ENCODE measurements at regions not wholly inside any gene's neighbourhood (a gene's known extent, or its start where the extent isn't known, plus 50 kb on each side); places are given as distances from the start of the nearest gene placed in this dataset.
"Not testable (repeated sequence)": the region's sequence is repeated elsewhere in the genome, so short reads cannot be mapped to it uniquely, and the experiment has no call there.

DNA sequence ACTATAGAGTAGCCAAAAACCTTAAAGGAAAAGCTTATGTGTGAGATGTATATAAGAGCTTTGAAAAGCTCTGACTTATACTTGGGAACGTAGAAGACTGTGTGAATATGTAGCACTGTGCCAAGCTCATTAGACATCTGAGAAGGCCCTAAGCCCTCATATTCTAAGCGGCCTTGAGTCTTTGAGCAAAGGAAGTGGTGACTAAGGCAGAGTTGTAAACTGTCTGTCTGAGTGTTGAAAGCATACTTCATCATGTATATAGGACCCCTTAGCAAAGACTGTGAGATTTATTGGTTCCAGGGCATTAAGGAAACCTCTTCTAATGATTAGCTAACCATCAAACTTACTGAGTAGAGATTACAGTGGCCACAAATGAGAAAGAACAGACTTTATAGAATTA is 153.3 kb upstream of the LYPLAL1 start:
- DNase-seq, result no peak

GRCh38 chr1:219020846-219021245 is 152.8 kb upstream of the LYPLAL1 start:
- no peak for DNase-seq

DNA sequence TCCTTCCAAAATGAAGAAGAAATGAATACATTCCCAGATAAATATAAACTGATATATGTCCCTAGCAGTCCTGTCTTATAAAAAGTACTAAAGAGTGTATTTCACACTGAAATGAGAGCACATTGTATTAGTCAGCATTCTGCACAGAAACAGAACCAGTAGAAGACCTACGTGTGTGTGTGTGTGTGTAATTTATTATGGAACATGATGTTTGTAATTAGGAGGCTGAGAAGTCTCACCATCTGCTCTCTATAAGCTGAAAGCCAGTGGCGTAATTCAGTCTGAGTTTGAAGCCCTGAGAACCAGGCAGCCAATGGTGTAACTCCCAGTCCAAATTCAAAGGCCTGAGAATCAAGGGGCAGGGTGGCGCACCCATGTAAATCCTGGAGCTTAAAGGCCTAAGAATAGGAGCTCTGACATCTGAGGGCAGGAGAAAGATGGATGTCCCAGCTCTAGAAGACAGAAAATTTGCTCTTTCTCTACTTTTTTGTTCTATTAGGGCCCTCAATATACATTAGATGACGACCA is 146.5 kb upstream of the LYPLAL1 start:
- DNase-seq, result no peak

DNA sequence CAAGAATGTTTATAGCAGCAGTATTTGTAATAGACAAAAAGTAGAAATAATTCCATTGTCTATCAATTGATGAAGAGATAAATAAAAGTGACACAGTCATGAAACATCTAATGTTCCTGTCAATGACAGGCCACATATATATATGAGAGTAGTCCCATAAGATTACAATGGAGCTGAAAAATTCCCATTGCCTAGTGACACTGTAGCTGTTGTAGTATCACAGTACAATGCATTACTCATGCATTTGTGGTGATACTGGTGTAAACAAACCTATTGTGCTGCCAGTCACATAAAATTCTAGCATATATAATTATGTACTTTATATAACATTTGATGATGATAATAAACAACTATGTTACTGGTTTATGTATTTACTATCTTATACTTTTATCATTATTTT is 141.9 kb upstream of the LYPLAL1 start:
- no peak for DNase-seq

DNA sequence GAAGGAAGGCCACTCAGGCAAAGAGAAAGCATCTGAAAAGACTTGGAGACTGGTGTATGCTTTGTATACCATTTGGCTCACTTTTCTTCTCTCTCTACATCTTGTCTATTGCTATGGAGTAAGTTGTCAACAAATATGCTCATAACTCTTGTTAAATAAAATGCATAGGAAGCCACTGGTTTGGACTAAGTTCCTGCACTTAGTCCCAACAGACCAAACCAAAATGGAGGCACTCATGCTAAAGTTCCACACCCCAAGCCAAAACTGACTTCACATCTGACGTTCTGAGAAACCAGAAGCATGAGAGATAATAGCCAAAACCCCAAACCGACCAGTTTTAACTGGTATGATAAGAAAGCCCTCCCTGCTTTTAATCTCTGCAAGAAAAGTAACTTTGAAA is 135.3 kb upstream of the LYPLAL1 start:
- no peak for DNase-seq

GRCh38 chr1:219039017-219039681 is 134.5 kb upstream of the LYPLAL1 start:
- DNase-seq, result no peak

DNA sequence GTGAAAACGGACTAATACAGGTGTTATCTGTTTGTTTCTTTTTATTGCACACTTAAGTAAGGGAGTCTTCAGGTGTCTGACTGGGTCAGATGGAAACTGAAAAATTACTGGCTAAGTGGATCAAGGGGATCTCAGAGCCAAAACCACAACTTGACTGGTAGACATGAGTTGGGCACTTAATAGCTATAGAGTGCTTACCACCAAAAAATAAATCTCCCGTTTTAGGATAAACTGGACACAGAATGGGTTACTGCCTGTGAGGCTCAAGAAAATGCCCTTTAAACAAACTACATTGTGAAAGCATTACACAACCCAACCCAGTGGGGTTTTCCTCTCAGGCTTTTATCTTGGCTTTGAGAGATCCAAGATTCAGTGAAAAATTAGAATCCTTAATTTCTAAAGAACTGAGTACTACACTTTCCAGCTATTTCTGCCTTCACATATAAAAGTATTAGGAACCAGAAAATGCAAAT is 134.0 kb upstream of the LYPLAL1 start:
- no peak for DNase-seq

DNA sequence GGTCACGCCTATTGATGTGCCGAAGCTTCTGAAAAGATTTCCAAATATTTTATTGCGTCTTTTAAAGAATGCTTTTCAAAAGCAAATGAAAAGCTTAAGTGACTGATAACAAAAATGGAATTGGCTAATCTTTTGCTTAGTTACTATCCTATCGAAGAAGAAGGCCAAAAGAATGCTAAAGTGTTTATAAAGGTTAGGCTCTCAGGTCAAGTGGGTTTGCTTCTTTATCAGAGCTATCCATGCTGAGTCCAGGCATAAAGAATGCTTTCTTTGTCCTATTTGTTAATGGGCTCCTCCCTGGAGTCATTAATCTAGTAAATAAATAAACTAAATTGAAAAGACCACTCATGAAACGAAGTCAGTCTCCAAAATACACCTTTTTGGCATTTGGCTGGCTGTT is 133.4 kb upstream of the LYPLAL1 start:
- DNase-seq, result no peak

DNA sequence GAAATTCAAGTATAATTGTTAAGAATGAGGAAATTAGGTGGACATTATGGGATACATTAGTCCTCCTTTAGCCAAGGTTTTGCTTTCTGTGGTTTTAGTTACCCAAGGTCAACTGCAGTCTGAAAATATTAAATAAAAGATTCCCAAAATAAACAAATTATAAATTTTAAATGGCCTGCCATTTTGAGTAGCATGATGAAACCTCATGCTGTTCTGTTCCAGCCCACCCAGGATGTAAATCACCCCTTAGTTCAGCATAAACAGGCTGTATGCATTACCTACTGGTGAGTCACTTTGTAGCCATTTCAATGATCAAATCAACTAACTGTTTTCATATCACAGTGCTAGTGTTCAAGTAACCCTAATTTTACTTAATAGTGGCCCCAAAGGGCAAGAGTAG is 132.5 kb upstream of the LYPLAL1 start:
- no peak for DNase-seq

DNA sequence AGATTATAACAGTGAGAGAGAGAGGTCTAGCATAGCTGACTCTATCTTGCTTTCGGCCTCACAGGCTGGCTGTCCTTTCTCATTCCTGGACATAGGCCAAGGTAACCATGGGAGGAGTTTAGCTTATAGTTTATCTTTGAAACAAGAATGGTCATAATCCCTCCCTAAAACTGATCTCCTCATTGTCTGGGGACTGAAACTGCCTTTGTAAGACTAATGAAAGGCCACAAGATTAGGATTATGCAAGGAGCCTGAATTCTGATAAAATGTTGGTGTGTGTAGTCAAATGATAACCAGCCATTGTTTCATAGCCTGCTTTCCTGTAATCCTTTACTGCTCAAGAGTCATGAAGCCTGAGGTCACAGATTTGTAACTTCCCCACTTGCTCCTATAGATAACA is 131.9 kb upstream of the LYPLAL1 start:
- DNase-seq, result no peak

- no peak for DNase-seq
Observed at GRCh38 chr1:219042769-219043168, 130.9 kb upstream of the LYPLAL1 start.

- DNase-seq, result no peak
Observed at GRCh38 chr1:219045246-219045645, 128.4 kb upstream of the LYPLAL1 start.

GRCh38 chr1:219049501-219049900 is 124.2 kb upstream of the LYPLAL1 start:
- DNase-seq, result no peak

- DNase-seq, result no peak
Observed at GRCh38 chr1:219050086-219050821, 123.4 kb upstream of the LYPLAL1 start.

DNA sequence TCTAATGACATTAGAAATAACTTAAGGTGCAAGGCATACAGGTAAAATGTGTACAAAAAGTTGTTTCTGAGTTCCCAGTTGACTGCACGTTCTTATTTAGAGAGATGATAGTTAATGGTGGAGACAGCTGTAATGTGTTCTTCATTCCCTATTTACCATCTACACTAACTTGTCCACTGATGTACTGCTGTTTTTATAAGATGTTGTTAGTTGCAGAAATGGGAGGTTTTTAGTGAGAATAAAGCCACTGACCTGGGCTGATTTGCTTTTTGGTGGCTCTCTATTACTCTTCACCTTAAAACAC is 122.9 kb upstream of the LYPLAL1 start:
- no peak for DNase-seq

- no peak for DNase-seq
Observed at GRCh38 chr1:219051547-219051946, 122.1 kb upstream of the LYPLAL1 start.

DNA sequence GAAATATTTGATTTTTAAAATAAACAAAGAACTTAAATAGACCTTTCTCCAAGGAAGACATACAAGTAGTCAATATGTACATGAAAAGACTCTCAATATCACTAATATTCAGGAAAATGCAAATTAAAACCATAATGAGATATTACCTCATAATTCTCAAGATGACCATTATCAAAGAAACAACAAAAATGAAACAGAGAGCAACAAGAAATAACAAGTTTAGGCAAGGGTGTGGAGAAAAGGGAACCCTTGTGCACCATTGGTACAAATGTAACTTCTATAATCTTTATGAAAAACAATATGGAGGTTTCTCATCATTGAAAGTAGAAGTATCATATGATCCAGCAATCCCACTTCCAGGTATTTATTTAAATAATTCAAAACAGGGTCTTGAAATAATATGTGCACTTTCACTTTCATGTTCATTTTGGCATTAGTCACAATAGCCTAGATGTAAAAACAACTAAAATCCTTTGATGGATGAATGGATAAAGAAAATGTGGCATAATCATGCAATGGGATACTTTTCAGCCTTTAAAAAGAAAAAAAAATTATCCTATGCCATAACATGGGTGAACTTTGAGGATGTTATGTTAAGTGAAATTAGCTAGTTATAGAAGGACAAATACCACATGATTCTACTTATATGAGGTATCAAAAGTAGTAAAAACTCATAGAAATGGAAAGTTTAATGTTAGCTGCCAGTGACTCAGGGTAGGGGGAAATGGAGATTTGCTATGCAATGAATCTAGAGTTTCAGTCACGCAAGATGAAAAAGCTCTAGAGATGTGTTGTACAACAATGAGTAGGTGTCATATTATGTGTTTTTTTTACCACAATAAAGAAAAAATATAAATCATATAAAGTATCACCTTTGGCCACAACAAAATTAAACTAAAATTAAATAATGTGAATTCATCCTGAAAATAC is 114.5 kb upstream of the LYPLAL1 start:
- DNase-seq, result no peak

DNA sequence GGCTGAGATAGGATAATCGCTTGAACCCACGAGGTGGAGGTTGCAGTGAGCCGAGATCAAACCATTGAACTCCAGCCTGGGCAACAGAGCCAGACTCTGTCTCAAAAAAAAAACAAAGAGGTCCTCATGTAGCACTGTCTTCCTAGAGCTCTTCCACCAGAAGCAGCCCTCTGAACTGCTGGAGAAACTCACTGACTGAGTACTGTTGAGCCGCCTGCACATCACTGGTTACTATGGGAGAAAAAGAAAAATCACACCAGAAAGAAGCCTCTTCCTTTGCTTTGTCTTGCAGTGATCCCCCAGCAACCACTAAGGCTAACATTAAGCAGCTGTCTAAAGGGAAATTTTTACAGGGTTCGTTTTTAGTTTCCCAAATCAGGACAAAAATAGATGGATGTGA is 112.9 kb upstream of the LYPLAL1 start:
- no peak for DNase-seq

- no peak for DNase-seq
Observed at GRCh38 chr1:219062161-219062560, 111.5 kb upstream of the LYPLAL1 start.

- no peak for DNase-seq
Observed at GRCh38 chr1:219066098-219066497, 107.6 kb upstream of the LYPLAL1 start.

DNA sequence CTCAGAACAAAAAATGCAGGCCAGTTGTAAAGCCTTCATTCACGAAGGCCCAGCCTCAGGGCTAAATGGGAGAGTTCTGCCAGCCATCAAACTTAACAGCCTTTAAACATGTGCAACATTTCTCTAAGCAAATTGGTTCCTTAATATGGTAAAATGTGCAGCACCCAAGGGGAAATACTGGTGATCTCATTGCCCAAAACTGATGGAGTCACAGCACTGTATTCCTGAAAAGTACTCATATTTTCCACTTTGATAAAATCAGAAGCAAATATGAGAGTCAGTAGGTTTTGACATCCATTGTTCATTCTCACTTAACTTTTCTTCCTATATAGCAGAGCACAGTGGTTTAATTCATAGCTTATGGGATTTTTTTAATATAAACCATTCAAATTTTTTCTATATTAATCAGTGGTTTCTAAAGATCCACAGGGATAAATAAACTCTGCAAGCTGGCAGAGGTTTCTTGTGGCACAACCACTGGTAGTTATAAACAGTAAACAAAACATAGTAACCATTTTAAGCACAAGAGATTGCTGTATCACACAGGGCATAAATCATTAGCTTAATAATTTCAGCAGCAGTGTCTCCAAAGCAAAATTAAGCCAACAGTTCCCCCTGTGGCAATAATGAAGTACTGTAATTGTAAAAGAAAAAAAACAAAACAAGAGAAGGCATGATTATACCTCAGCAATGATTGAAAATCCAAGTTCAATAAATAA is 106.9 kb upstream of the LYPLAL1 start:
- no peak for DNase-seq

- DNase-seq, result no peak
Observed at GRCh38 chr1:219067350-219067712, 106.3 kb upstream of the LYPLAL1 start.

GRCh38 chr1:219070395-219070794 is 103.3 kb upstream of the LYPLAL1 start:
- DNase-seq, result not testable (repeated sequence)
